CD14-positive monocyte (primary cell): ENCODE measurements at regions not wholly inside any gene's neighbourhood (a gene's known extent, or its start where the extent isn't known, plus 50 kb on each side); places are given as distances from the start of the nearest gene placed in this dataset.

ENCODE experiments used
- DNase-seq, 3 donors: peaks; one replicate each; pipeline ENCODE4 v3.0.0-alpha.2; 2011 to 2022
- H2AFZ ChIP-seq: 2 replicates; pipeline ENCODE4 v1.6.0; 2012; ENCODE audit warnings: mild to moderate bottlenecking, low read depth, low read length, inconsistent platforms; ENCODE audit not compliant: insufficient read depth, poor library complexity, severe bottlenecking
- H3K27ac ChIP-seq, 2 donors: 1 replicate in 1 of 2; 2 replicates in 1 of 2; pipeline ENCODE4 v1.5.1; 2012 to 2013; ENCODE audit warnings: low read length in 2 of 2, control low read depth in 1 of 2, inconsistent platforms in 1 of 2, low read depth in 1 of 2, mild to moderate bottlenecking in 1 of 2
- H3K27me3 ChIP-seq, 2 donors: one replicate each; pipeline versions ENCODE4 v1.6.0 to v1.6.1; 2011 to 2013; ENCODE audit warnings: low read length in 2 of 2; ENCODE audit not compliant: control insufficient read depth in 2 of 2, insufficient read depth in 2 of 2
- H3K36me3 ChIP-seq, 2 donors: replicated peaks in 1 of 2; 1 replicate in 1 of 2; 2 replicates in 1 of 2; pipeline versions ENCODE4 v1.5.1 to v1.6.1; 2012 to 2013; ENCODE audit warnings: low read length in 2 of 2, control low read depth in 1 of 2, inconsistent platforms in 1 of 2, mild to moderate bottlenecking in 1 of 2; ENCODE audit not compliant: insufficient read depth in 2 of 2, control insufficient read depth in 1 of 2
- H3K4me1 ChIP-seq, 2 donors: 1 replicate in 1 of 2; 2 replicates in 1 of 2; pipeline versions ENCODE4 v1.5.1 to v1.6.1; 2012 to 2013; ENCODE audit warnings: low read length in 2 of 2, control low read depth in 1 of 2, inconsistent platforms in 1 of 2, mild to moderate bottlenecking in 1 of 2, moderate library complexity in 1 of 2; ENCODE audit not compliant: insufficient read depth in 2 of 2, control insufficient read depth in 1 of 2
- H3K4me2 ChIP-seq: replicated peaks from 2 replicates; pipeline ENCODE3; 2012; ENCODE audit warnings: low read length, moderate library complexity, mild to moderate bottlenecking; ENCODE audit not compliant: poor library complexity, severe bottlenecking; ENCODE audit errors: extremely low read depth
- H3K4me3 ChIP-seq, 3 experiments: fragments of 200-600 bp in 1 of 3; sonication (generic) in 1 of 3; replicated peaks in 1 of 3; 1 replicate in 2 of 3; 2 replicates in 1 of 3; pipeline ENCODE4 v1.5.1; 2011 to 2013; ENCODE audit warnings: low read length in 3 of 3, mild to moderate bottlenecking in 3 of 3, control low read depth in 2 of 3, low read depth in 2 of 3, inconsistent platforms in 1 of 3, moderate library complexity in 1 of 3
- H3K79me2 ChIP-seq: 2 replicates; pipeline ENCODE4 v1.6.0; 2012; ENCODE audit warnings: mild to moderate bottlenecking, control low read depth, inconsistent platforms, low read length, moderate library complexity; ENCODE audit not compliant: insufficient read depth
- H3K9ac ChIP-seq: 2 replicates; pipeline ENCODE4 v1.6.0; 2017; ENCODE audit warnings: low read length, mild to moderate bottlenecking; ENCODE audit not compliant: insufficient read depth, poor library complexity, severe bottlenecking
- H3K9me3 ChIP-seq, 2 donors: replicated peaks in 1 of 2; 1 replicate in 1 of 2; 2 replicates in 1 of 2; pipeline versions ENCODE4 v1.5.1 to v1.6.1; 2012 to 2013; ENCODE audit warnings: low read length in 2 of 2, control low read depth in 1 of 2; ENCODE audit not compliant: control insufficient read depth in 1 of 2, insufficient read depth in 1 of 2
- H4K20me1 ChIP-seq: 2 replicates; pipeline ENCODE4 v1.6.0; 2012; ENCODE audit warnings: mild to moderate bottlenecking, low read length, control low read depth, moderate library complexity; ENCODE audit not compliant: insufficient read depth
- H3K27ac Mint-ChIP-seq, 7 donors: one replicate each; pipeline ENCODE4 v1.8.0; 2020; ENCODE audit warnings: mild to moderate bottlenecking in 7 of 7, mixed read lengths in 7 of 7, moderate library complexity in 6 of 7, inconsistent platforms in 2 of 7
- H3K27me3 Mint-ChIP-seq, 3 donors: one replicate each; pipeline ENCODE4 v1.8.0; 2021 to 2022; ENCODE audit warnings: low read depth in 3 of 3, mild to moderate bottlenecking in 3 of 3, mixed read lengths in 3 of 3, moderate library complexity in 3 of 3, inconsistent platforms in 1 of 3
- H3K36me3 Mint-ChIP-seq, 2 donors: one replicate each; pipeline ENCODE4 v1.8.0; 2020; ENCODE audit warnings: mixed read lengths in 2 of 2, inconsistent platforms in 1 of 2, mild to moderate bottlenecking in 1 of 2
- H3K4me1 Mint-ChIP-seq: one replicate; pipeline ENCODE4 v1.8.0; 2020; ENCODE audit warnings: mild to moderate bottlenecking, mixed read lengths
- H3K4me3 Mint-ChIP-seq, 2 donors: one replicate each; pipeline ENCODE4 v1.8.0; 2020; ENCODE audit warnings: mild to moderate bottlenecking in 2 of 2, mixed read lengths in 2 of 2, moderate library complexity in 1 of 2
- H3K9me3 Mint-ChIP-seq, 7 donors: one replicate each; pipeline ENCODE4 v1.8.0; 2020 to 2022; ENCODE audit warnings: mixed read lengths in 7 of 7, mild to moderate bottlenecking in 6 of 7, moderate library complexity in 6 of 7, inconsistent platforms in 2 of 7
- WGBS: methylation state at CpG from one replicate; pipeline ENCODE4 v1.1.5; 2013; ENCODE audit warnings: missing lambda C conversion rate; ENCODE audit not compliant: insufficient coverage; 5-methylcytosine and 5-hydroxymethylcytosine counted together
- intact Hi-C, 2 donors: fragments of 100-400 bp; cut with micrococcal nuclease; formaldehyde crosslinking; loops; one replicate each; pipeline versions ENCODE4 v1.15.0 to v1.15.1; 2023
- TF ChIP-seq, protein P1 (sequence below): fragments of 200-600 bp; IDR thresholded peaks from one replicate; pipeline ENCODE4 v1.8.0; 2022; ENCODE audit warnings: antibody characterized with exemption, mild to moderate bottlenecking

DNA sequence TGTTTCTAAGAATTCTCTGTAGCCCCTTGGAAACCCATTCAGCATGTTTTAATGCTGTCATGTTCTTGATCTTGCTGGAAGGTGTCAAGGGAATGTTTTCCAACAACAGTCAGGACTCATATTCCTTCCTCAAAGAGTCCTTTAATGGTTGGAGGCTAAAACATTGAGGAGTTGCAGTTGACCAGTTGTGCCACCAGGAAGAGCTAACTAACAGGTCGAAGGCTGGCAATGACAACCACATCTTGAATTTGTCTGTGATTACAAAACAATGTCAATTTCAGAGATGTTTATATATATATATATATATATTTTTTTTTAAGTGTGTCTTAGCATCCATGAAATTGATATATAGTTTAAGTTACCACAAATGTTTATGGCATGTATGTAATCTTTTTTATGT, 151.5 kb downstream of the INO80D start:
- Mint-ChIP-seq H3K4me3 (no peak overlapping the region), H3K36me3 (no peaks in the 10 kb centered on the region), H3K27ac (no peak overlapping the region), H3K9me3 (peaks cover 0 to 4% (median 0%) of the 10 kb centered on the region in 7 donors), H3K27me3 (no peaks in the 10 kb centered on the region), H3K4me1 (peaks cover 8% of the 10 kb centered on the region)
- H3K4me2 ChIP-seq, result no peak overlapping the region
- no peak overlapping the region for H3K9ac ChIP-seq
- intact Hi-C loops, result no loop called here
- DNase-seq, result no peak
- H3K9me3 ChIP-seq, result no peaks in the 10 kb centered on the region
- WGBS, result no CpG with 5 or more reads among the region's 1 CpG
- H3K27me3 ChIP-seq, result no peaks in the 10 kb centered on the region
- H3K4me1 ChIP-seq, result no peaks in the 10 kb centered on the region
- no peak overlapping the region for H3K27ac ChIP-seq
- no peaks in the 10 kb centered on the region for H3K79me2 ChIP-seq
- no peaks in the 10 kb centered on the region for H4K20me1 ChIP-seq
- no peaks in the 10 kb centered on the region for H3K36me3 ChIP-seq
- TF ChIP-seq, protein P1, sequence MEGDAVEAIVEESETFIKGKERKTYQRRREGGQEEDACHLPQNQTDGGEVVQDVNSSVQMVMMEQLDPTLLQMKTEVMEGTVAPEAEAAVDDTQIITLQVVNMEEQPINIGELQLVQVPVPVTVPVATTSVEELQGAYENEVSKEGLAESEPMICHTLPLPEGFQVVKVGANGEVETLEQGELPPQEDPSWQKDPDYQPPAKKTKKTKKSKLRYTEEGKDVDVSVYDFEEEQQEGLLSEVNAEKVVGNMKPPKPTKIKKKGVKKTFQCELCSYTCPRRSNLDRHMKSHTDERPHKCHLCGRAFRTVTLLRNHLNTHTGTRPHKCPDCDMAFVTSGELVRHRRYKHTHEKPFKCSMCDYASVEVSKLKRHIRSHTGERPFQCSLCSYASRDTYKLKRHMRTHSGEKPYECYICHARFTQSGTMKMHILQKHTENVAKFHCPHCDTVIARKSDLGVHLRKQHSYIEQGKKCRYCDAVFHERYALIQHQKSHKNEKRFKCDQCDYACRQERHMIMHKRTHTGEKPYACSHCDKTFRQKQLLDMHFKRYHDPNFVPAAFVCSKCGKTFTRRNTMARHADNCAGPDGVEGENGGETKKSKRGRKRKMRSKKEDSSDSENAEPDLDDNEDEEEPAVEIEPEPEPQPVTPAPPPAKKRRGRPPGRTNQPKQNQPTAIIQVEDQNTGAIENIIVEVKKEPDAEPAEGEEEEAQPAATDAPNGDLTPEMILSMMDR, result peak; percentile 9
- H2AFZ ChIP-seq, result no peak overlapping the region
- H3K4me3 ChIP-seq, result no peak overlapping the region

DNA sequence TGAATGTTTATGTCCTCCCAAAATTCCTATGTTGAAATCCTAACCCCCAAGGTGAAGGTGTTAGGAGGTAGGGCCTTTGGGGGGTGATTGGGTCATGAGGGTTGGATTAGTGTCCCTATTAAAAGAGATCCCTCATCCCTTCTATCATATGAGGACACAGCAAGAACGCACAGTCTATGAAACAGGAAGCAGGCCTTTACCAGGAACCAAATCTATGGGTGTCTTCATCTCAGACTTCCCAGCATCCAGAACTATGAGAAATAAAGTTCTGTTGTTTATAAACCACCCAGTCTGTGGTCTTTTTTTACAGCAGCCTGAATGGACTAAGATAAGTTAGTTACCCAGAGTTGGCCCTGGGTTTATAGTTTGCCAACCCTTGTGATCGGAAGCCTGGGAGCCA, 153.1 kb downstream of the INO80D start:
- Histone ChIP-seq H3K9ac (no peak overlapping the region), H3K27me3 (no peaks in the 10 kb centered on the region), H3K79me2 (no peaks in the 10 kb centered on the region), H3K4me2 (no peak overlapping the region), H4K20me1 (no peaks in the 10 kb centered on the region), H3K36me3 (no peaks in the 10 kb centered on the region), H2AFZ (no peak overlapping the region), H3K4me3 (no peak overlapping the region), H3K27ac (no peak overlapping the region), H3K9me3 (no peaks in the 10 kb centered on the region), H3K4me1 (no peaks in the 10 kb centered on the region)
- intact Hi-C loops, result no loop called here
- H3K4me3 Mint-ChIP-seq, result no peak overlapping the region
- H3K4me1 Mint-ChIP-seq, result peaks cover 8% of the 10 kb centered on the region
- H3K27me3 Mint-ChIP-seq, result peaks cover 1 to 8% (median 4%) of the 10 kb centered on the region in 3 donors
- no peaks in the 10 kb centered on the region for H3K36me3 Mint-ChIP-seq
- TF ChIP-seq, protein P1, result no peak
- peaks cover 0 to 4% (median 0%) of the 10 kb centered on the region in 7 donors for H3K9me3 Mint-ChIP-seq
- WGBS, result no CpG with 5 or more reads among the region's 2 CpGs
- no peak overlapping the region for H3K27ac Mint-ChIP-seq
- peak in 2 of 3 donors; percentile 11 to 12 for DNase-seq
